ENCODE measurements at regions not wholly inside any gene's neighbourhood (a gene's known extent, or its start where the extent isn't known, plus 50 kb on each side); places are given as distances from the start of the nearest gene placed in this dataset.

DNA sequence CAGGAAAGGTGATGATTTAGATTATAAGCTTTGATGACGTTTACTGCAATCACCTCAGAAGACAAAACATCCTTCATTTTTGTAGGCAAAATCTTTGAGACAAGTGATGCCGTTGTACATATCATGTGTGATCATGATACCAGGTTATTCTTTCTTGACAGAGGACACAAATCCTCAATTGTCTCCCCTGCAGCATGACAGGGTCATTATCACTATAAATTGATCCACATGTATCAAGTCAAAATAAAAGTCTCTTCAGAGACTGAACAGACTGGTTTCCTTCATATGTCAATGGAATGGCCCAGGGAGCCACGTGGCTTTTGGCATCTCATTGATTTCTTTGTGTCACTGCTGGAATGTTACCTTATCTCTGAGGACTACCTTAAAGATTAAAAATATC, 995.7 kb downstream of the FLRT2 start:
- TF ChIP-seq CTCF (IDR thresholded peaks at IDR 0.05; ENCODE audit: extremely low read depth in 1 of 2, insufficient read depth in 1 of 2, low read depth in 1 of 2, low read length in 2 of 2) (no peak), GATA2 (IDR thresholded peaks at IDR 0.05; ENCODE audit: insufficient read depth, insufficient read length, low read depth, low read length) (no peak), POLR2A (IDR thresholded peaks at IDR 0.05; ENCODE audit: low read depth, low read length) (no peak), EZH2 (IDR thresholded peaks at IDR 0.05; ENCODE audit: borderline replicate concordance, low read depth, low read length, severe bottlenecking) (no peak), POLR2AphosphoS5 (IDR thresholded peaks at IDR 0.05; ENCODE audit: insufficient read depth, low read depth, low read length) (no peak), JUN (IDR thresholded peaks at IDR 0.05; ENCODE audit: borderline replicate concordance, insufficient read depth, insufficient read length, low read depth) (no peak)
